ENCODE measurements at regions not wholly inside any gene's neighbourhood (a gene's known extent, or its start where the extent isn't known, plus 50 kb on each side); places are given as distances from the start of the nearest gene placed in this dataset.

DNA sequence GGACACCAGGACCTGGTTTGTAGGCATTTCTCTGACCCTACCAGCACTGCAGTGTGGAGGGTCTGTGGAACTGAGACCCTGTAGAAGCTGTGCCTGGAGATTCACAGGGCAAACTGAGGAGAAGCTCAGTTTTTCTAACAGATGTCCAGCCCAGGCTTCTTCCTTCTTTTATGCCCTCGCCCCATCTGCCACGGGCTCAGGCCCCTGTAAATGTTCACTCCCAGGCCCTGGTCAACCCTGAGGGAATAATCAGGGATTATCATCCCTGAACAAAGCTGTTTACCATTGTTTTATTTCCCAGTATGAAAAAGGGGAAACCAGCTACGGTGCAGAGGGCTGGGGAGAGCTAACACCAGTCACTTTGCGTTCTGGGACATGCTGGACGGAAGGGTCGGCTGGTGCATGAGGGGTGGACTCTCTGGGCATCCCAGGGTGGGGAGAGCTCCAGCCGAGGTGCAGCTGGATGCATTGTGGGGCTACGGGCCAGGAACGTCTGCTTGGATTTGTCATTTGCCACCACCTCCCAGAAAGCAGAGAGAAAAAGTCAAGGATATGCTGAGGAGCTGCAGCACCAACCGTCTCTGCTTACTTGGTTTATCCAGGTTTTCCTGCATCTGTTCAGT, 183.8 kb downstream of the TFCP2L1 start:
- no peak for ATAC-seq
- intact Hi-C loops (cut with DNase I), result no loop called here
- DNase-seq, result no peak

DNA sequence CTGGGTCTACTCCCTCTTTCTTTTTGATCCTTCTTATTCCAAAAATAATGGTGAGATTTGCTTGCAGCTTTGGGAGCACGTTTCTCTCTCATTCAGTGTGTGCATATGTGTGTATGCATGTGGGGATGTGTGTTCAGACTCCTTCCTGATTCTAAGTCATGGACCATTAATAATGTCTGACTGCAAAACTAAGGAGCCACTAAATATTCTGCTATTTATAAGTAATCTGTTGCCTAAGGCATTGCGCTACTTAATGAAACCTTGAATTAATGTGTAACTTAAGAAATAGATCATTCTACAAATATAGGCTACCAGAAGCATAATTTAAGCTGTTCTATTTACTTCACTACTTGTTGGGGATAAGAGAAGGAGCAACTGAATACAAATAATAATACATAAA, 182.1 kb downstream of the TFCP2L1 start:
- intact Hi-C loops (cut with DNase I), result no loop called here
- no peak for DNase-seq
- no peak for ATAC-seq

DNA sequence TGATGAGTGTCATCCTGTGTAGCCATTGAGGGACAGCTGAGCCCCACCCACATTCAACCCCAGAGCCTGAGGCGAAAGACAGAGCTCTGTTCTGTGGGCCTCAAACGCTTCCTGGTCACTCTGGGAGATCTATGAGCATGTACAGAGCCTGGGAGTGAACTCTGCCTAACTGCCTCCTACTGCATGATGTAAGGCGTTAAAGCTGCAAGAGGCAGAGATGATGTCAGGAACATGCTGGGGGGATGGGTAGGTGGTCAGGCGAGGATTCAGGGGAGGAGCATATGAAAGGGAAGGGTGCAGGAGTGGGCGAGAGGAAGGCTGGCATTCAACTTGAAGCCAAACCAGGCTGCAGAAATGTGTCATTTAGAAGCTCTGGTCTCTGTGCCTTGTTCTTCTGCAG, 181.0 kb downstream of the TFCP2L1 start:
- no peak for DNase-seq
- no peak for ATAC-seq
- intact Hi-C loops (cut with DNase I), result no loop called here

DNA sequence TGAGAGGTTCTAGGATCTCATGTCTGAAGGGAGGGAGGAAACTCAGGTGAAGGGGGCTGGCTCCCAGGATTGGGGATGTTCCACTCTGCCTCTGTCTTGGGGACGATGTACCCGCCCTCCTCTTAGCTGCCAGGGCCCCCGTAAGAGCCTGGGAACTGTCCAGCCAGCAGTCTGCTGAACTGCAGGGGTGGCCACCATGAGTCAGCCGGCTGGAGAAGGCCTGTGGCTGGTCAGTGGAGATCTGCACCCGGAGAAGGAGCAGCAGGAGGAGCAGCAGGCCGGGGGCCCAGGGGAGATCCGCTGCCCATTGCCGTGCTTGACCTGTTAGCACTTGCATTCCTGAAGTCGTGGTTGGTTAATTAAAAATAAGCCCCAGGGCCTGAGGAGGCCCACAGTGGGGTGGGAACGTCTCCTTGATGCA, 180.3 kb downstream of the TFCP2L1 start:
- no peak for ATAC-seq
- intact Hi-C loops (cut with DNase I), result no loop called here
- DNase-seq, result no peak

DNA sequence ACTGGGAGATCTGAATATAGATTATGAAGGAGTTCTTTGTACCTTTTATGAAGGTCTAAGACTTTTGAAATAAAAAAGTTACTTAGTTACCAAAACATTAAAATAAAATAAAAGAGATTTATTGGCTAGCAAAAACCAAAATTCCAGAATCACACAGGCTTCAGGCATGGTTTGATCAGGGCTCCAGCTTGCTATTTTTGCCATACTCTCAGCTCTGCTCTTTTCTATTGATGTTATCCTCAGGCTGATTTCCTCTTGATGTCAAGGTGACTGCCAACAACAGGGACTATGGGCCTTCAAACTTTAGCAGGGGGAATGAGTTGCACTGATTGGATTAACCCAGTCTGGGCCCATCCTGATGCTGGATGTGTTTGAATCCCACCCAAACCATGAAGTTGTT, 174.1 kb downstream of the TFCP2L1 start:
- DNase-seq, result no peak
- intact Hi-C loops (cut with DNase I), result no loop called here
- no peak for ATAC-seq

DNA sequence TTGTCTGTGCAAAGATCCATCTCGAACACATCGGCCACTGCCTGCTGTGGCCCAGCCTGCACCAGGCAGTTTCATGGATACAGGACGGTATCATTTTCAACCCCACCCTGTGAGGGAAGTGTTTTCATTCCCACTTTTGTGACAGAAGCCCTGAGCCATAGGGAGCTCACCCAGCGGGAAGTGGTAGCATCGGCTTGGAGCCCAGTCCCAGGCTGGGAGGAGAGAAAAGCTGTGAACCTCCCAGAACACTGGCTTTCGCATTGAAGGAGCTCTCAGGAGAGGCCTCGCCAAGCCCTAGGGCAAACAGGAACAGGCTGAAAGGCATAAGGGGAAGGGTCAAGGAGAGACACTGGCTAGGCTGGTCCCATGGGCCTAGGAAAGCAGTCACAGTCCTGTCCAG, 166.1 kb downstream of the TFCP2L1 start:
- intact Hi-C loops (cut with DNase I), result no loop called here
- DNase-seq (no peak), ATAC-seq (no peak)

DNA sequence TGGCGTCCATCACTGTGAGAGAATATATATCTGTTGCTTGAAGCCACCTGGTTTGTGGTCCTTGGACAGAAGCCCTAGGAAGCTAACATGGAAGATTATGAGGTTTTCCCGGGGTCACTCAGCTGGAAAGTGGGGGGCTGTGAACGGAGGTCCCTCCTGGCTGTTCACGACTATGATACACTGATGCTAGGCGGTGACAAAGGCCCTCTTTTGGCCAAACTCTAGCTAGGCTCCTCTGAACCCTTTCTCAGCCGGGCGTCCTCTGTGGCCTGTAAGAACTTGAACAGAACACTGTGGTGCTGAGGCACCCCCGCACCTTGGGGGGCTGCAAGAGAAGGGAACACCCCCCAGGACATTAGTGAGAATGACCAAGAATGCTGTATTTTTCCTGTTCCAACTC, 164.6 kb downstream of the TFCP2L1 start:
- DNase-seq (no peak), ATAC-seq (no peak)
- intact Hi-C loops (cut with DNase I), result loop anchor here in 1 of 2 donors (10.0 kb wide), 1 partner anchor 204 kb away; no protein-coding TSS in a partner anchor

GRCh38 chr2:121120991-121121390, 164.0 kb downstream of the TFCP2L1 start:
- no peak for DNase-seq
- no peak for ATAC-seq
- intact Hi-C loops (cut with DNase I), result loop anchor here in 1 of 2 donors (10.0 kb wide), 1 partner anchor 204 kb away; no protein-coding TSS in a partner anchor

GRCh38 chr2:121121661-121122060, 163.3 kb downstream of the TFCP2L1 start:
- DNase-seq (no peak), ATAC-seq (no peak)
- intact Hi-C loops (cut with DNase I), result loop anchor here in 1 of 2 donors (10.0 kb wide), 1 partner anchor 203 kb away; no protein-coding TSS in a partner anchor

DNA sequence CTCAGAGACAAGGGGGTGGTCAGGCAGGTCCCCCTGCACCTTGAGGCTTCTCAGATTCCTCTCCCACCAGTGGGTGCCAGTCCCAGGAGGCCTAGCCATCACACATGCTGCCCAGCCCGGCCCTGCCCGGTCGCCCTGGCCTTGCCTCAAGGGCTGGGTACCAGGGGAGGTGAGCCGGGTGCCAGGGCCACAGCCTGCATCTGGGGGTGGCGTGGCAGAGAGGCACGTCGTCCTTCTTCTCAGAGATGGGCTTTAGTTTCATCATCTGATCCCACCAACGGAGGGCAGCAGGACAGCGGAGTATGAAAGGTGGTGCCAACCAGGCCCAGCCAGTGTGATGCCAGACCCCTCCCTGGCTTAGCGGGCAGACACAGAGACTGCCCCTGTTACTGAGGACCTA, 161.7 kb downstream of the TFCP2L1 start:
- intact Hi-C loops (cut with DNase I), result loop anchor here in 1 of 2 donors (10.0 kb wide), 1 partner anchor 202 kb away; no protein-coding TSS in a partner anchor
- DNase-seq (no peak), ATAC-seq (no peak)

DNA sequence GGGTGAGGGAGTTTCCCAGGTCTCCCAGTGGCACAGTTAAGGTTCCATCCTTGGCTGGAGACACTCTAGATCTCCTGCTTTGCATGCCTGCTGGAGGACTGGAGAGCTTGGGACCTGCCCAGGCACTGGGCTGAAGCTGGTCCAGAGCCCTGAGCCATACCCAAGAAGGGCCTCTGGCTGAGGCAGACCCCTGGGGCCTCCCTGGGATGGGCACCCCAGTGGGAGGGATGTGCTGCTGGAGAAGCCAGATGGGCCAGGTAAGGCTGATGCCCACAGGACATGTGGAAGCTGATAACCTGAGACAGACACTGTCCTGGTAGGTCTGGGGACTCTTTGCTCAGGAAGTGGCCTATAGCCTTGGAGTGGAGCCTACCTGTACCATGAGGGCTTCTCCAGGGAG, 160.7 kb downstream of the TFCP2L1 start:
- ATAC-seq (no peak), DNase-seq (no peak)
- intact Hi-C loops (cut with DNase I), result loop anchor here in 1 of 2 donors (10.0 kb wide), 1 partner anchor 200 kb away; no protein-coding TSS in a partner anchor

DNA sequence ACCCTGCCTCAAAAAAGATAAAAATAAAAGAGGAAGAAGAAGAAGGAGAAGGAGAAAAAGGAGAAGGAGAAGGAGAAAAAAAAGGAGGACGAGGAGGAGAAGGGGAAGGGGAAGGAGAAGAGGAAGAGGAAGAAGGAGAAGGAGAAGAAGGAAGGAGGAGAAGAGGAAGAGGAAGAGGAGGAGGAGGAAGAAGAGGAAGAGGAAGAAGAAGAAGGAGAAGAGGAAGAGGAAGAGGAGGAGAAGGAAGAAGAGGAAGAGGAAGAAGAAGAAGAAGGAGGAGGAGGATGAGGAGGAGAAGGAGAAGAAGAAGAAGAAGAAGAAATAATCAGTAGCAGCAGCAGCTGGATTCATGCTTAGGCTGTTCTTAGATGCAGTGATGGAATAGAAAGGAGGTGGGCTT, 159.7 kb downstream of the TFCP2L1 start:
- intact Hi-C loops (cut with DNase I), result loop anchor here in 1 of 2 donors (10.0 kb wide), 1 partner anchor 199 kb away; no protein-coding TSS in a partner anchor
- DNase-seq, result no peak
- no peak for ATAC-seq

- ATAC-seq, result peak; percentile 38 to 45
- intact Hi-C loops (cut with DNase I), result loop anchor here in 1 of 2 donors (10.0 kb wide), 1 partner anchor 196 kb away; no protein-coding TSS in a partner anchor
- no peak for DNase-seq
These were observed 156.0 kb downstream of the TFCP2L1 start for GRCh38 chr2:121128741-121129659.

GRCh38 chr2:121129692-121130091, 155.3 kb downstream of the TFCP2L1 start:
- DNase-seq (no peak), ATAC-seq (no peak)
- intact Hi-C loops (cut with DNase I), result loop anchor here in 1 of 2 donors (10.0 kb wide), 1 partner anchor 195 kb away; no protein-coding TSS in a partner anchor

- ATAC-seq (no peak), DNase-seq (no peak)
These were observed 154.6 kb downstream of the TFCP2L1 start for GRCh38 chr2:121130301-121130850.

DNA sequence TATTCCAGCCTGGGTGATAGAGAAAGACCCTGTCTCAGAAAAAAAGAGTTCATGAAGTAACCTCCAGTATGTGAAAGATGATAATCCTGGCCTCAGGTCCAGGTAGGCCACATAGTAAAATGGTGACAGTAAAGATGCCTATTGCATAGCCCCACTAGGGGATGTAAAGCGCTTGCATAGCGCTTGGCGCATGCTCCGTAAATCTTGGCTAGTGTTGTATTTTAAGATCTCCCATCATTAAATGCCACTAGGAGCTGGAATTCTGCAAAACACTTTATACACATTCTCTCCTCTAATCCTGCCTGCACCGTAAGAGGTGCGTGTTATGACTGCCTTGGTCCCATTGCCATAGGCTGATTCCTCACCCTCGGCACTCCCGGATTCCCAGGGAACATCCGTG, 153.6 kb downstream of the TFCP2L1 start:
- no peak for ATAC-seq
- no peak for DNase-seq
- intact Hi-C loops (cut with DNase I), result no loop called here

More at GRCh38 chr2:121130301-121130850, 154.6 kb downstream of the TFCP2L1 start:
- intact Hi-C loops (cut with DNase I), result no loop called here

GRCh38 chr2:121132054-121132761, 152.8 kb downstream of the TFCP2L1 start:
- no peak for DNase-seq
- intact Hi-C loops (cut with DNase I), result no loop called here
- no peak for ATAC-seq

DNA sequence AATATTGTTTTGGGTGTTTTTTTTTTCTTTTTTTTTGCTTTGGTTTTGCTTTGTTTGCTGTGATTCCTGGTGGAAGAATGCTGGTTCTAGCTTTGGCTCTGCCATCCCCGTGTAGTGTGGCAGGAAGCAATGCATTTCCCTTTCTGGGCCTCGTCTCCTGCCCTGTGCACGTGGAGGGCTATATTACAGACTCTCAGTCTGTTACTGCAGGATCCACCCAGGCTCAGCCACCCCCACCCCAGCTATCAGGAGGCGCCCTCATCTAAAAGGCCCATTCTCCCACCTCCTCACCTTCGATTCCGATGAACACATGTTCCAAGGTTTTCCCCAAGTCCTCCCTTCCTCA, 152.3 kb downstream of the TFCP2L1 start:
- ATAC-seq, result no peak
- intact Hi-C loops (cut with DNase I), result no loop called here
- no peak for DNase-seq

Measured in left cardiac atrium (tissue), 4 donors.